A549 (cell line): ENCODE measurements at regions not wholly inside any gene's neighbourhood (a gene's known extent, or its start where the extent isn't known, plus 50 kb on each side); places are given as distances from the start of the nearest gene placed in this dataset.

ENCODE experiments used
- CEBPB ChIP-seq, 2 experiments: fragments of >200 bp in 1 of 2; sonication (Bioruptor Twin) in 1 of 2; formaldehyde crosslinking in 1 of 2; IDR thresholded peaks; 2 replicates each; pipeline ENCODE4 v1.6.1; 2012 to 2016
- CHD4 ChIP-seq: fragments of 200-600 bp; sonication (generic); IDR thresholded peaks from 2 replicates; pipeline ENCODE4 v1.6.1; 2016; ENCODE audit warnings: antibody characterized with exemption, mild to moderate bottlenecking, borderline replicate concordance
- JUN ChIP-seq, 2 experiments: fragments of >200 bp; sonication (Bioruptor Twin); formaldehyde crosslinking; IDR thresholded peaks; 2 replicates in 1 of 2; 3 replicates in 1 of 2; pipeline ENCODE4 v1.6.1; 2016 to 2017
- RAD21 ChIP-seq, 2 experiments: fragments of >200 bp in 1 of 2; sonication (Bioruptor Twin) in 1 of 2; formaldehyde crosslinking in 1 of 2; IDR thresholded peaks in 1 of 2; conservative IDR thresholded peaks in 1 of 2; 2 replicates in 1 of 2; 3 replicates in 1 of 2; pipeline ENCODE4 v1.6.1; 2012 to 2018; ENCODE audit warnings: inconsistent platforms in 1 of 2
- SMC3 ChIP-seq: fragments of >200 bp; sonication (Bioruptor Twin); formaldehyde crosslinking; IDR thresholded peaks from 3 replicates; pipeline ENCODE4 v1.6.1; 2018; ENCODE audit warnings: inconsistent platforms
- TP53 ChIP-seq: fragments of 250-450 bp; sonication (Bioruptor Pico); IDR thresholded peaks from 2 replicates; pipeline ENCODE4 v1.5.0; 2021; ENCODE audit warnings: mild to moderate bottlenecking, moderate library complexity
- TF ChIP-seq, protein P1 (sequence below): fragments of 200-600 bp; sonication (generic); IDR thresholded peaks from 2 replicates; pipeline ENCODE4 v1.6.1; 2016; ENCODE audit warnings: antibody characterized with exemption, mild to moderate bottlenecking, moderate library complexity
- TF ChIP-seq, protein P2 (sequence below): fragments of >200 bp; sonication (Bioruptor Twin); formaldehyde crosslinking; IDR thresholded peaks from 3 replicates; pipeline ENCODE4 v1.5.1; 2016
- TF ChIP-seq, protein P3 (sequence below): fragments of 150-350 bp; IDR thresholded peaks from 2 replicates; pipeline ENCODE4 v1.6.1; 2014; ENCODE audit warnings: low read depth, mild to moderate bottlenecking, low read length
- TF ChIP-seq, protein P4 (sequence below): fragments of 450-650 bp; IDR thresholded peaks from 2 replicates; pipeline ENCODE4 v1.6.1; 2014; ENCODE audit warnings: antibody characterized with exemption
- TF ChIP-seq, protein P5 (sequence below): IDR thresholded peaks from 2 replicates; pipeline ENCODE4 v1.6.1; 2012

DNA sequence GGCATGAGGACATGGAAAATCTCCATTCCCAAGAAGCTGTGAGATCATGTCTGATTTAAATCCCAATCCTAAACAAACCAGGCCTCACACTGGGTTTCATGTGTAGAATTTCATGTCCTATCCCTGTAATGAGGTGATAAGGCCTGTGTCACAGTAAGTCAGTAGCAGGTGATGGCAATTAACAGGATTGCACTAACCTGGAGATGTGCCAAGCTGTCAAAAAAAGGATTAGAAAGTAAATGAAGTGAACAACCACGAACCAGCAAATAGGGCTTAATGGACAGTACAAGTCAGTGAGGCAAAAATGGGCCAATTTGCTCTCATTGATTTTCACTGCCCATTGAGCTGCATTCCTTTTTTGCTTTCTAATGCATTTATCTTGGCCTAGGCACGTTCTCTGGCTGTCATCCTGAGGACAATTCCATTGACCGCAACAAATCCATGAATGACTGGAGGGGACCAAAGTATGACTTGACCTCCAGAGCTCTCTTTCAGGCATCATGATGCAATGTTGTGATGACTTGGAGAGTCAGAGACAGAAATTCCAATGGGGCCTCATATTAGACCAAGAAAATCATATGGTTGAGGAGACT is 673.6 kb upstream of the ADGRL2 start:
- TF ChIP-seq SMC3 (no peak), TP53 (no peak), JUN (IDR thresholded peaks at IDR 0.05) (no peak), CEBPB (IDR thresholded peaks at IDR 0.05) (no peak), RAD21 (conservative IDR thresholded peaks at IDR 0.05 in 1 of 2, IDR thresholded peaks at IDR 0.05 in 1 of 2) (no peak), CHD4 (no peak)
- TF ChIP-seq, protein P1, sequence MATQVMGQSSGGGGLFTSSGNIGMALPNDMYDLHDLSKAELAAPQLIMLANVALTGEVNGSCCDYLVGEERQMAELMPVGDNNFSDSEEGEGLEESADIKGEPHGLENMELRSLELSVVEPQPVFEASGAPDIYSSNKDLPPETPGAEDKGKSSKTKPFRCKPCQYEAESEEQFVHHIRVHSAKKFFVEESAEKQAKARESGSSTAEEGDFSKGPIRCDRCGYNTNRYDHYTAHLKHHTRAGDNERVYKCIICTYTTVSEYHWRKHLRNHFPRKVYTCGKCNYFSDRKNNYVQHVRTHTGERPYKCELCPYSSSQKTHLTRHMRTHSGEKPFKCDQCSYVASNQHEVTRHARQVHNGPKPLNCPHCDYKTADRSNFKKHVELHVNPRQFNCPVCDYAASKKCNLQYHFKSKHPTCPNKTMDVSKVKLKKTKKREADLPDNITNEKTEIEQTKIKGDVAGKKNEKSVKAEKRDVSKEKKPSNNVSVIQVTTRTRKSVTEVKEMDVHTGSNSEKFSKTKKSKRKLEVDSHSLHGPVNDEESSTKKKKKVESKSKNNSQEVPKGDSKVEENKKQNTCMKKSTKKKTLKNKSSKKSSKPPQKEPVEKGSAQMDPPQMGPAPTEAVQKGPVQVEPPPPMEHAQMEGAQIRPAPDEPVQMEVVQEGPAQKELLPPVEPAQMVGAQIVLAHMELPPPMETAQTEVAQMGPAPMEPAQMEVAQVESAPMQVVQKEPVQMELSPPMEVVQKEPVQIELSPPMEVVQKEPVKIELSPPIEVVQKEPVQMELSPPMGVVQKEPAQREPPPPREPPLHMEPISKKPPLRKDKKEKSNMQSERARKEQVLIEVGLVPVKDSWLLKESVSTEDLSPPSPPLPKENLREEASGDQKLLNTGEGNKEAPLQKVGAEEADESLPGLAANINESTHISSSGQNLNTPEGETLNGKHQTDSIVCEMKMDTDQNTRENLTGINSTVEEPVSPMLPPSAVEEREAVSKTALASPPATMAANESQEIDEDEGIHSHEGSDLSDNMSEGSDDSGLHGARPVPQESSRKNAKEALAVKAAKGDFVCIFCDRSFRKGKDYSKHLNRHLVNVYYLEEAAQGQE: no peak
- TF ChIP-seq, protein P2, sequence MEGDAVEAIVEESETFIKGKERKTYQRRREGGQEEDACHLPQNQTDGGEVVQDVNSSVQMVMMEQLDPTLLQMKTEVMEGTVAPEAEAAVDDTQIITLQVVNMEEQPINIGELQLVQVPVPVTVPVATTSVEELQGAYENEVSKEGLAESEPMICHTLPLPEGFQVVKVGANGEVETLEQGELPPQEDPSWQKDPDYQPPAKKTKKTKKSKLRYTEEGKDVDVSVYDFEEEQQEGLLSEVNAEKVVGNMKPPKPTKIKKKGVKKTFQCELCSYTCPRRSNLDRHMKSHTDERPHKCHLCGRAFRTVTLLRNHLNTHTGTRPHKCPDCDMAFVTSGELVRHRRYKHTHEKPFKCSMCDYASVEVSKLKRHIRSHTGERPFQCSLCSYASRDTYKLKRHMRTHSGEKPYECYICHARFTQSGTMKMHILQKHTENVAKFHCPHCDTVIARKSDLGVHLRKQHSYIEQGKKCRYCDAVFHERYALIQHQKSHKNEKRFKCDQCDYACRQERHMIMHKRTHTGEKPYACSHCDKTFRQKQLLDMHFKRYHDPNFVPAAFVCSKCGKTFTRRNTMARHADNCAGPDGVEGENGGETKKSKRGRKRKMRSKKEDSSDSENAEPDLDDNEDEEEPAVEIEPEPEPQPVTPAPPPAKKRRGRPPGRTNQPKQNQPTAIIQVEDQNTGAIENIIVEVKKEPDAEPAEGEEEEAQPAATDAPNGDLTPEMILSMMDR: no peak
- TF ChIP-seq, protein P3, sequence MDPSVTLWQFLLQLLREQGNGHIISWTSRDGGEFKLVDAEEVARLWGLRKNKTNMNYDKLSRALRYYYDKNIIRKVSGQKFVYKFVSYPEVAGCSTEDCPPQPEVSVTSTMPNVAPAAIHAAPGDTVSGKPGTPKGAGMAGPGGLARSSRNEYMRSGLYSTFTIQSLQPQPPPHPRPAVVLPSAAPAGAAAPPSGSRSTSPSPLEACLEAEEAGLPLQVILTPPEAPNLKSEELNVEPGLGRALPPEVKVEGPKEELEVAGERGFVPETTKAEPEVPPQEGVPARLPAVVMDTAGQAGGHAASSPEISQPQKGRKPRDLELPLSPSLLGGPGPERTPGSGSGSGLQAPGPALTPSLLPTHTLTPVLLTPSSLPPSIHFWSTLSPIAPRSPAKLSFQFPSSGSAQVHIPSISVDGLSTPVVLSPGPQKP: no peak
- TF ChIP-seq, protein P4, sequence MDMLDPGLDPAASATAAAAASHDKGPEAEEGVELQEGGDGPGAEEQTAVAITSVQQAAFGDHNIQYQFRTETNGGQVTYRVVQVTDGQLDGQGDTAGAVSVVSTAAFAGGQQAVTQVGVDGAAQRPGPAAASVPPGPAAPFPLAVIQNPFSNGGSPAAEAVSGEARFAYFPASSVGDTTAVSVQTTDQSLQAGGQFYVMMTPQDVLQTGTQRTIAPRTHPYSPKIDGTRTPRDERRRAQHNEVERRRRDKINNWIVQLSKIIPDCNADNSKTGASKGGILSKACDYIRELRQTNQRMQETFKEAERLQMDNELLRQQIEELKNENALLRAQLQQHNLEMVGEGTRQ: no peak
- TF ChIP-seq, protein P5, sequence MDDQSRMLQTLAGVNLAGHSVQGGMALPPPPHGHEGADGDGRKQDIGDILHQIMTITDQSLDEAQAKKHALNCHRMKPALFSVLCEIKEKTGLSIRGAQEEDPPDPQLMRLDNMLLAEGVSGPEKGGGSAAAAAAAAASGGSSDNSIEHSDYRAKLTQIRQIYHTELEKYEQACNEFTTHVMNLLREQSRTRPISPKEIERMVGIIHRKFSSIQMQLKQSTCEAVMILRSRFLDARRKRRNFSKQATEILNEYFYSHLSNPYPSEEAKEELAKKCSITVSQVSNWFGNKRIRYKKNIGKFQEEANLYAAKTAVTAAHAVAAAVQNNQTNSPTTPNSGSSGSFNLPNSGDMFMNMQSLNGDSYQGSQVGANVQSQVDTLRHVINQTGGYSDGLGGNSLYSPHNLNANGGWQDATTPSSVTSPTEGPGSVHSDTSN: no peak
